Transverse colon (tissue), 3 donors: ENCODE measurements at regions not wholly inside any gene's neighbourhood (a gene's known extent, or its start where the extent isn't known, plus 50 kb on each side); places are given as distances from the start of the nearest gene placed in this dataset.

Experiments used
- POLR2A ChIP-seq: fragments of 450-650 bp; IDR thresholded peaks from one replicate; pipeline ENCODE4 v1.6.1; 2016; ENCODE audit warnings: antibody characterized with exemption, mild to moderate bottlenecking, moderate library complexity
- TF ChIP-seq, protein P1 (sequence below), 5 experiments: fragments of 200-600 bp in 3 of 5; fragments of 450-650 bp in 2 of 5; sonication (generic) in 3 of 5; IDR thresholded peaks; 1 replicate in 2 of 5; 2 replicates in 3 of 5; pipeline ENCODE4 v1.5.1; 2016 to 2017; ENCODE audit warnings: antibody characterized with exemption in 5 of 5, inconsistent platforms in 3 of 5, mild to moderate bottlenecking in 2 of 5, moderate library complexity in 1 of 5

DNA sequence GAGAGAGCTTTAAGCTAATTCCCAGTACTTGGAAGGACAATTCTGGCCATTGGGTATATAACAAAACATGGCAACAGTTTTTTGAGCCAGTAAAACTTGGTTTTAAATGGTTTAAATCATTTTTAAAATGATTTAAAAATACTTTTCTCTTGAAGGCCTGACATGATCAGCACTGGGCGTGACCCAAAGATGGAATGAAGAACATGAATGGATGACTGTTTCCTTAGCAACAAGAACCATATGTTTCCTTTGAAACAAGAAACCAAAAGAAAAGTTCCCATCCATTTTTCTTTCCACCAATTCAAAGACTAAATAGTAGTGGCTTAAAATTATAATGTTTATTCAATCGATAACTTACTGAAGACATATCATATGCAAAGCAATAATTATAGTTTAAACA is 348.3 kb upstream of the FIGN start:
- TF ChIP-seq, protein P1, sequence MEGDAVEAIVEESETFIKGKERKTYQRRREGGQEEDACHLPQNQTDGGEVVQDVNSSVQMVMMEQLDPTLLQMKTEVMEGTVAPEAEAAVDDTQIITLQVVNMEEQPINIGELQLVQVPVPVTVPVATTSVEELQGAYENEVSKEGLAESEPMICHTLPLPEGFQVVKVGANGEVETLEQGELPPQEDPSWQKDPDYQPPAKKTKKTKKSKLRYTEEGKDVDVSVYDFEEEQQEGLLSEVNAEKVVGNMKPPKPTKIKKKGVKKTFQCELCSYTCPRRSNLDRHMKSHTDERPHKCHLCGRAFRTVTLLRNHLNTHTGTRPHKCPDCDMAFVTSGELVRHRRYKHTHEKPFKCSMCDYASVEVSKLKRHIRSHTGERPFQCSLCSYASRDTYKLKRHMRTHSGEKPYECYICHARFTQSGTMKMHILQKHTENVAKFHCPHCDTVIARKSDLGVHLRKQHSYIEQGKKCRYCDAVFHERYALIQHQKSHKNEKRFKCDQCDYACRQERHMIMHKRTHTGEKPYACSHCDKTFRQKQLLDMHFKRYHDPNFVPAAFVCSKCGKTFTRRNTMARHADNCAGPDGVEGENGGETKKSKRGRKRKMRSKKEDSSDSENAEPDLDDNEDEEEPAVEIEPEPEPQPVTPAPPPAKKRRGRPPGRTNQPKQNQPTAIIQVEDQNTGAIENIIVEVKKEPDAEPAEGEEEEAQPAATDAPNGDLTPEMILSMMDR (IDR thresholded peaks at IDR 0.05), result no peak
- TF ChIP-seq POLR2A, result no peak
